H1 (cell line): ENCODE measurements at regions not wholly inside any gene's neighbourhood (a gene's known extent, or its start where the extent isn't known, plus 50 kb on each side); places are given as distances from the start of the nearest gene placed in this dataset.

Source experiments
- CTBP2 ChIP-seq: IDR thresholded peaks from 2 replicates; pipeline ENCODE4 v1.7.0; 2011; ENCODE audit warnings: borderline replicate concordance, mild to moderate bottlenecking, moderate library complexity, mixed read lengths, low read length; ENCODE audit not compliant: insufficient read depth, insufficient read length
- CTCF ChIP-seq, 3 experiments: IDR thresholded peaks; 1 replicate in 2 of 3; 2 replicates in 1 of 3; pipeline versions ENCODE4 v1.5.1 to v1.6.1; 2011; ENCODE audit warnings: low read length in 3 of 3, mild to moderate bottlenecking in 3 of 3, inconsistent platforms in 2 of 3, low read depth in 1 of 3, moderate library complexity in 1 of 3; ENCODE audit not compliant: insufficient read depth in 1 of 3; ENCODE audit errors: control extremely low read depth in 1 of 3
- EZH2 ChIP-seq: fragments of 200-600 bp; sonication (generic); IDR thresholded peaks from 2 replicates; pipeline ENCODE4 v1.7.1; 2012; ENCODE audit warnings: low read depth, mild to moderate bottlenecking, moderate library complexity, low read length, inconsistent platforms; ENCODE audit not compliant: severe bottlenecking
- HDAC6 ChIP-seq: IDR thresholded peaks from one replicate; pipeline ENCODE4 v1.7.1; 2012; ENCODE audit warnings: low read depth, mild to moderate bottlenecking, inconsistent platforms, low read length, moderate library complexity
- SIX5 ChIP-seq: IDR thresholded peaks from 2 replicates; pipeline ENCODE4 v1.6.1; 2011; ENCODE audit warnings: mild to moderate bottlenecking, low read depth, low read length

- TF ChIP-seq CTCF (IDR thresholded peaks at IDR 0.05; ENCODE audit: control extremely low read depth in 1 of 3, insufficient read depth in 1 of 3, low read depth in 1 of 3, low read length in 3 of 3) (no peak), EZH2 (no peak), HDAC6 (no peak), CTBP2 (no peak), SIX5 (no peak)
These were observed 66.4 kb upstream of the SLC44A1 start (continued) for GRCh38 chr9:105178076-105178475.
